Esophagus squamous epithelium (tissue), 4 donors: ENCODE measurements at regions not wholly inside any gene's neighbourhood (a gene's known extent, or its start where the extent isn't known, plus 50 kb on each side); places are given as distances from the start of the nearest gene placed in this dataset.

Source experiments
- POLR2A ChIP-seq, 4 donors: fragments of 450-650 bp; IDR thresholded peaks; one replicate each; pipeline ENCODE4 v1.6.1; 2017; ENCODE audit warnings: antibody characterized with exemption in 4 of 4, mild to moderate bottlenecking in 4 of 4, moderate library complexity in 3 of 4
- TF ChIP-seq, protein P1 (sequence below), 6 experiments: fragments of 450-650 bp in 4 of 6; fragments of 200-600 bp in 2 of 6; sonication (generic) in 2 of 6; IDR thresholded peaks; one replicate each; pipeline ENCODE4 v1.5.1; 2016 to 2019; ENCODE audit warnings: antibody characterized with exemption in 6 of 6, mild to moderate bottlenecking in 4 of 6, moderate library complexity in 4 of 6

GRCh38 chr14:35221462-35221861 is 70.7 kb upstream of the PSMA6 start:
- TF ChIP-seq, protein P1, sequence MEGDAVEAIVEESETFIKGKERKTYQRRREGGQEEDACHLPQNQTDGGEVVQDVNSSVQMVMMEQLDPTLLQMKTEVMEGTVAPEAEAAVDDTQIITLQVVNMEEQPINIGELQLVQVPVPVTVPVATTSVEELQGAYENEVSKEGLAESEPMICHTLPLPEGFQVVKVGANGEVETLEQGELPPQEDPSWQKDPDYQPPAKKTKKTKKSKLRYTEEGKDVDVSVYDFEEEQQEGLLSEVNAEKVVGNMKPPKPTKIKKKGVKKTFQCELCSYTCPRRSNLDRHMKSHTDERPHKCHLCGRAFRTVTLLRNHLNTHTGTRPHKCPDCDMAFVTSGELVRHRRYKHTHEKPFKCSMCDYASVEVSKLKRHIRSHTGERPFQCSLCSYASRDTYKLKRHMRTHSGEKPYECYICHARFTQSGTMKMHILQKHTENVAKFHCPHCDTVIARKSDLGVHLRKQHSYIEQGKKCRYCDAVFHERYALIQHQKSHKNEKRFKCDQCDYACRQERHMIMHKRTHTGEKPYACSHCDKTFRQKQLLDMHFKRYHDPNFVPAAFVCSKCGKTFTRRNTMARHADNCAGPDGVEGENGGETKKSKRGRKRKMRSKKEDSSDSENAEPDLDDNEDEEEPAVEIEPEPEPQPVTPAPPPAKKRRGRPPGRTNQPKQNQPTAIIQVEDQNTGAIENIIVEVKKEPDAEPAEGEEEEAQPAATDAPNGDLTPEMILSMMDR (IDR thresholded peaks at IDR 0.05), result no peak
- no peak for TF ChIP-seq POLR2A (IDR thresholded peaks at IDR 0.05)
